Ovary (tissue), 7 donors: ENCODE measurements at regions not wholly inside any gene's neighbourhood (a gene's known extent, or its start where the extent isn't known, plus 50 kb on each side); places are given as distances from the start of the nearest gene placed in this dataset.

Experiments
- DNase-seq, 5 donors: peaks; one replicate each; pipeline ENCODE4 v3.0.0-alpha.2; 2019 to 2020
- H3K27ac ChIP-seq, 2 donors: fragments of 200-600 bp; one replicate each; pipeline versions ENCODE4 v1.5.1 to v1.8.0; 2019 to 2022
- H3K27me3 ChIP-seq: fragments of 200-600 bp; one replicate; pipeline ENCODE4 v1.8.0; 2022
- H3K36me3 ChIP-seq: fragments of 200-600 bp; sonication (generic); one replicate; pipeline ENCODE4 v1.5.1; 2019
- H3K4me1 ChIP-seq: one replicate; pipeline ENCODE4 v1.8.1; 2013; ENCODE audit warnings: mild to moderate bottlenecking, moderate library complexity; ENCODE audit not compliant: insufficient read depth
- H3K4me3 ChIP-seq: fragments of 200-600 bp; sonication (generic); one replicate; pipeline ENCODE4 v1.5.1; 2017
- H3K9me3 ChIP-seq, 2 donors: fragments of 200-600 bp in 1 of 2; sonication (generic) in 1 of 2; one replicate each; pipeline versions ENCODE4 v1.5.1 to v1.8.1; 2013 to 2019; ENCODE audit warnings: mild to moderate bottlenecking in 1 of 2, moderate library complexity in 1 of 2
- CTCF ChIP-seq, 3 donors: fragments of 450-650 bp in 2 of 3; fragments of 200-600 bp in 1 of 3; IDR thresholded peaks; one replicate each; pipeline versions ENCODE4 v1.5.1 to v1.8.0; 2016 to 2022; ENCODE audit warnings: antibody characterized with exemption in 3 of 3, mild to moderate bottlenecking in 1 of 3
- EP300 ChIP-seq: sonication (generic); formaldehyde crosslinking; IDR thresholded peaks from one replicate; pipeline ENCODE4 v1.6.1; 2017; ENCODE audit warnings: antibody characterized with exemption
- POLR2A ChIP-seq: fragments of 450-650 bp; IDR thresholded peaks from one replicate; pipeline ENCODE4 v1.6.1; 2017; ENCODE audit warnings: antibody characterized with exemption, mild to moderate bottlenecking, moderate library complexity
- WGBS, 3 donors: extraction: QIAGEN DNeasy Blood & Tissue Kit in 1 of 3; methylation state at CpG; one replicate each; pipeline versions ENCODE4 v1.1.5 to v1.1.7; 2013 to 2017; 5-methylcytosine and 5-hydroxymethylcytosine counted together
- intact Hi-C, 4 donors: fragments of 100-400 bp; cut with DNase I; formaldehyde crosslinking; loops; one replicate each; pipeline versions ENCODE4 v1.11.0 to v1.15.1; 2022 to 2023
- donor health status: DM: no; HTN: no; CAD: no; lungs with moderate emphysema.
- donor health status: DM: no; HTN: no; CAD: no.
- donor health status: Bipolar disorder and iron deficiency.
- donor health status: DM: no; HTN: no; CAD: no.
- donor health status: DM: yes; HTN: yes; CAD: no.

- Histone ChIP-seq H3K4me3 (no peak overlapping the region), H3K4me1 (no peaks in the 10 kb centered on the region), H3K36me3 (no peaks in the 10 kb centered on the region), H3K9me3 (no peaks in the 10 kb centered on the region), H3K27me3 (no peaks in the 10 kb centered on the region), H3K27ac (no peak overlapping the region)
- no peak for DNase-seq
- 44 to 67% (median 59%) methylated on average over 3 of the region's 3 CpGs for WGBS, 3 donors
- no peak for TF ChIP-seq POLR2A
- no peak for TF ChIP-seq EP300
- TF ChIP-seq CTCF (IDR thresholded peaks at IDR 0.05): no peak
- intact Hi-C loops: no loop called here
Observed at GRCh38 chr3:780505-780904, 312.3 kb upstream of the CNTN6 start.

- H3K9me3 ChIP-seq: no peaks in the 10 kb centered on the region
- no peak overlapping the region for H3K27ac ChIP-seq
- TF ChIP-seq POLR2A: no peak
- no peak for TF ChIP-seq EP300
- no peak for TF ChIP-seq CTCF (IDR thresholded peaks at IDR 0.05)
- no peak overlapping the region for H3K4me3 ChIP-seq
- no peaks in the 10 kb centered on the region for H3K27me3 ChIP-seq
- 94 to 95% (median 95%) methylated on average over 5 of the region's 5 CpGs for WGBS, 3 donors
- no peak for DNase-seq
- intact Hi-C loops: no loop called here
- H3K4me1 ChIP-seq: no peaks in the 10 kb centered on the region
- H3K36me3 ChIP-seq: no peaks in the 10 kb centered on the region
Observed at GRCh38 chr3:791442-791841, 301.4 kb upstream of the CNTN6 start.

GRCh38 chr3:792630-793029 is 300.2 kb upstream of the CNTN6 start:
- H3K4me3 ChIP-seq: no peak overlapping the region

GRCh38 chr3:804211-804610 is 288.6 kb upstream of the CNTN6 start:
- intact Hi-C loops: no loop called here
- TF ChIP-seq CTCF (IDR thresholded peaks at IDR 0.05) (no peak), POLR2A (no peak), EP300 (no peak)
- Histone ChIP-seq H3K27ac (no peak overlapping the region), H3K36me3 (no peaks in the 10 kb centered on the region), H3K27me3 (no peaks in the 10 kb centered on the region), H3K4me1 (no peaks in the 10 kb centered on the region), H3K4me3 (no peak overlapping the region), H3K9me3 (no peaks in the 10 kb centered on the region)
- DNase-seq: no peak
- WGBS, 3 donors: 77 to 84% (median 78%) methylated on average over 2 of the region's 2 CpGs

More at GRCh38 chr3:792630-793029, 300.2 kb upstream of the CNTN6 start:
- Histone ChIP-seq H3K4me1 (no peaks in the 10 kb centered on the region), H3K36me3 (no peaks in the 10 kb centered on the region), H3K27me3 (no peaks in the 10 kb centered on the region), H3K27ac (no peak overlapping the region), H3K9me3 (no peaks in the 10 kb centered on the region)
- no peak for TF ChIP-seq EP300
- TF ChIP-seq POLR2A: no peak
- TF ChIP-seq CTCF (IDR thresholded peaks at IDR 0.05): no peak
- DNase-seq: no peak
- intact Hi-C loops: no loop called here
- 8 to 15% (median 9%) methylated on average over 8 of the region's 8 CpGs for WGBS, 3 donors

- intact Hi-C loops: no loop called here
- WGBS, 3 donors: 71 to 96% (median 79%) methylated on average over 1 of the region's 1 CpG
- TF ChIP-seq POLR2A (no peak), CTCF (IDR thresholded peaks at IDR 0.05) (no peak), EP300 (no peak)
- Histone ChIP-seq H3K4me3 (no peak overlapping the region), H3K27me3 (no peaks in the 10 kb centered on the region), H3K36me3 (no peaks in the 10 kb centered on the region), H3K9me3 (no peaks in the 10 kb centered on the region), H3K27ac (no peak overlapping the region), H3K4me1 (no peaks in the 10 kb centered on the region)
- no peak for DNase-seq
Observed at GRCh38 chr3:805326-805725, 287.5 kb upstream of the CNTN6 start.
